NCI-H446 (cell line): ENCODE measurements at regions not wholly inside any gene's neighbourhood (a gene's known extent, or its start where the extent isn't known, plus 50 kb on each side); places are given as distances from the start of the nearest gene placed in this dataset.

Experiments used
- DNase-seq, 2 experiments: peaks; one replicate each; lab custom pipeline; 2025; lab: John Stamatoyannopoulos, UW

DNA sequence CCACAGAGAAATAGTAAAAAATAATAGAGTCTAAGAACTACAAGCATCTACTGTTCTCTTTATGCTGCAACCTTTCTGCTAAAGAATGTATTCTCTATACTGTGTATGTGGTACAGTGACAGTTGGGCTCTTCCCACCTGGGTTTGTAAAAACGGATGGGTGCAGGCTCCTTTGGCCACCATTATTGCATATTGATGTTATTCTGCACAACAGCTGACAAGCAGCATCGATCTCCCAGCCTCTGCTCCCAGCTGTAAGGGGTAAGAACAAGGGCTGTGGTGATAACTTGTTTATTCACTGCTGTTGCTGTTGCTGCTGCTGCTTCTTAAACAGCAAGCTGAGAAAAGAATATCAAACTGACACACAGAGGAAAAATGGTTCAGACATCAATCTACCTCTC lies 56.1 kb downstream of the KCNRG start:
- DNase-seq: no peak

DNA sequence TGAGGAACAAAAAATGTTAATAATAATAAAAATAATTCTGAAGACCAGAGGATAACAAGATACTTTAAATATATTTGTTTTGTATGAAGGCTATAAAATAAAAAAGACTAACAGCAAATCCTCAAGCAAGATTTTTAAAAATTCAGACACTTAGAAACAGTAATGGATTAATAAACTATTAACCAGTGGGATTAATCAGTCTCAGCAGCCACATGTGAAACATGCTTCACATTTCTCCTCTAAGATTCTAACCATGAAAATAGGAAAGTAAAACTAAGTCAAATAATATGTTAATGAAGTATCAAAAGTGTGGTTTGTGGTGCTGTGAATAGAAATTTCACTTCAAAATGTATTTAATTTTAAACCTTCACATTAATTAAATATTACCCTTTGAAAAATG lies 57.4 kb downstream of the KCNRG start:
- no peak for DNase-seq

DNA sequence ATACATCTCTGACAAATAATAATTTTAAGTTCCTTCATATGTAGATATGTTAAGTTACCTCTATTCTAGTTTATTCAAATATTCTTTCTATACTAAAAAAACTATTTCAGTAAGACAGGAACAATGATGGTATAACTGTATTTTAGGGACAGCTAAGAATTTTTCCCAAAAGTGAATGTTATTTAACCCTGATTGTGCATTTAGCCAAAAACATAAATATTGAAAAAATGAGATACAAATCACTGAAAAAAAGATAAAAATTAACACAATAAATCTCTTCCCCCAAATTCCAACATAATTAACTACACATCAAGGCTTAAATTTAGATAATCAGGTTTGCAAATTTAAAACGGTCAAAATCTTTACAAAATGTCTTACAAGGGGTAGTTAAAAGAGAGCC lies 58.1 kb downstream of the KCNRG start:
- no peak for DNase-seq

DNA sequence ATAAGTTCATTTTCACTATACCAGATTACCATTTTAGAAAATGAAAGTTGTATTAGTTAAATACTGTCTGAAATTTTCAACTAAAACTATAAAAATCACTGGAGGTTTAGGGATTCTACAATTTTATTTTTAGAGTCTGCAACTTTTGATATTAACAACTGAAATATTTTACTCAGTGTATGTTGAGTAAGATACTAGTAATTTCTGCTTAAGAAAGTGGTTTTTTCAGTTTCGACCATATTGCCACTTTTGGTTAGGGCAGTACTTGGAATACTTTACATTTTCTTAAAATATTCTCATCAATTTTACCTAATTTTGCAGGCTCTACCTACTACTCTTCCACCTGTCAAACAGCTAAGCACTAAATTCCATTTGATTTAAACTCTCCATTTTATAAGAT lies 59.6 kb downstream of the KCNRG start:
- DNase-seq: no peak

DNA sequence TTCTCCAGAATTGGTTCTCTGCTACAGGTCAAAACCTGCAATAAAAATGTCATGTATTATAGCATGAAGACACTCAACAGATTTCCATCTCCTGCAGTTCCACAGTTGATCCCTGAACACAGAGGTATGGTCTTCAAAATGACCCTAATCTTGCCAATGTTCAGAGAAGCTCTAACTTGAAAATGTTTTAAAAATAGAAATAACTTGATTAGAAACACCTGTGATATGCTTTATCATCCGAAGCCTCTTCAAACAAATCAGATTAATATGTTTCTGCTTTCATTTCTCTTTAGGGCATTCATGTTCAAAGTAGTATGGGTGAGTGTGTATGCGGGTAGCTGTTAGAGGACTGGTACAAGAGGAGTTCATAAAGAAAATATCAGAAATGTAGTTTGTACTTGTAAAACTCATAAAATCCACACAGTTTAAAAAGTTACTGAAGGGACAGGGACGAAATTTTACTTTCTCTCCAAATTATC lies 60.4 kb downstream of the KCNRG start:
- no peak for DNase-seq

DNA sequence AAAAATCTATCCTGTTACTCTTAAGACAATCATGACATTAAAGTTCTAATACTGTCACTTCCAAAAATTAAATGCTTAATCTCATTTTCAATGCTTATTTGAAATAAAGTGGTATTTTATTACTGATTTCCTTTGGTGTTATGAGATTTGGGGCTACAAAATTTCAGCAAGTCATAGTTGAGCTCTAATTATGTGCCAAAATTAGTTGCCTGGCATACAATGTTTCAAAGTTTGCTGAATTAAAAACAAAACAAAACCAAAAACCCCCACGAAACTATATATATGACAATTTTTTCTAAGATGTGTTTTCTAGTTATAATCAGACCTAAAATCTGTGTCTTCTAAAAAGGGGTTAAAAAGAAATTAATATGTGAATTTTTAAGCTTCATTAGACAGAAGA lies 62.2 kb downstream of the KCNRG start:
- no peak for DNase-seq

DNA sequence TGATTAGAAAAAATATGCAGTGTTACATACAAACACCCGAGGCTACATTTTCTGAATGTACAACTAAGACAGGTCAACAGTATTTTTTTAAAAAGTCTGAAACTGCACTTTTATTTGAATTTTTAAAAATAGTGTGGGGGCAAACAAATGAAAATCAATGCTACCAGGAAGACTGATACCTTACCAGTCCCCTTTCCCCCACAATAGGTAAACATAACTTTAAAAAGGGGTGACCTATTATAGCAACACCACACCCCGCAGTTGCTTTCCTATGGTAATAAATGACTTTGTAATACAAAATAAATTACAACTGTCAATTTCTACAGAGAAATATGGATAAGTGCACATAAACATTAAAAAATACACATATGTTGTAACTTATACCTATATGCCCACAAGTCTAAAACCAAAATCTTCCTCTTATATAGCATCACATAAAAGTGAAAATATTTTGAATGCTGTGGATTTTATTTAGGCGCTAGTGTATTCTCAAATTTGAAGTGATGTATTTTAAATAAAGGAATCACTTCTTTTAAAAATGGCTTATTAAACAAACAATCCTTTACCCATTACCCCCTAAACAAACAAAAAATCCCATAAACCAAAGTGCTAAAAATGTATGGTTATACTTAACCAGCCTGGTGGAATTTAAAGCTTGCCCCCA lies 63.1 kb downstream of the KCNRG start:
- no peak for DNase-seq

DNA sequence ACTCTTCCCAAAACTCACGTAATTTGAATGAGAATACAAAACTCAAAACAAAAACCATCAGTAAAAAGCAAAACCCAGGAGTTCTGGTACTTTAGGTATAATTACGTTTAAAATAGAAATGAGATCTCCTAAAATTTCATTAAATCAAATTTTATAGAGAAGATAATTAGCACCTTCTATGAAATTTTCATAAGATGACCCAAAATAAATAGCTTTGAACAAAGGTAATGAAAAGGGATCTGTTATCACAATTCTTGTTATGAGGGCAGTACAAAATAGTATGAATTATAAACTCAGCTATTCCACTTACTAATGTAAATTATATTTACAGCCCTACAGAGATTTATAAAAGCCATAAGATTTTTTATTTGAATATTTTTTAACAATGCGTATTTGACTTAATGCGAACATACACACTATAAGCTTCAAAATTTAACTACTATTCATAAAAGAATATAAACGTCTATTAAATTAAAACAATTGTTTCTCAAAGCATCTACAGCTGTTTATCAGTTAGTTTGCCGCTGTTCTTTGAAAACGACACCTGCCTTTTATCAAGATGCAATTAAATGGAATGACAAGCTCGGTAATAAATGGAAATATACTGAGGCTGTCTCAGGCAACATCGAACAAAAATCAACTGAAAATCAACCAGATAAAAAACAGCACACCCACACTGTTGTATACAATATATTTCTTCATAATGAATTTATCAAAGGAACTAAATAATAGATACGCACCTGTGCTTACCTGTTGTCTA lies 63.8 kb downstream of the KCNRG start:
- no peak for DNase-seq

DNA sequence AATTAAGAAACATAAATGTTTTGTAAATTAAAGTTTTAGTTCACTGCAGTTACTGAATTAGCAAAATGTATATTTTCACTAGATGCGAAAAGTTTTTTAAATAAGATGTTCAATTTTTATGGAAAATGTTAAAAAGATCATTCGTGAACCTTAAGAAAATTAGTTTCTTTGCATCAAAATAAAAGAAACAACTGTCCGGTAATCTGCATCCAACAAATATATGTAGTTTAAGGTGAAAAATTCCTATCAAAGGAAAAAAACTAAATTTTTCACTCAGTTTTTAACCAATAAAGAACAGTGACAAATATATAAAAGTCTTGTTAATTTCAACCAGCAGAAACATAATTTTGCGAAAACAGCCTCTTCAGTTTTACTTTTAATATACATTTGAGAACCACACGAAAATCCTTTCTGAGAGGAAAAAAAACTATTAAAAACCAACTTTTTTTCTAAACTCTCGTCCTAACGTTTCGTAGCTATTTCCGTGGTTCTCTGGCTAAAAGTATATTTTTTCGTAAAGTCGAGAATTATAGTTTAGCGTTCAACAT lies 64.5 kb downstream of the KCNRG start:
- DNase-seq: no peak

DNA sequence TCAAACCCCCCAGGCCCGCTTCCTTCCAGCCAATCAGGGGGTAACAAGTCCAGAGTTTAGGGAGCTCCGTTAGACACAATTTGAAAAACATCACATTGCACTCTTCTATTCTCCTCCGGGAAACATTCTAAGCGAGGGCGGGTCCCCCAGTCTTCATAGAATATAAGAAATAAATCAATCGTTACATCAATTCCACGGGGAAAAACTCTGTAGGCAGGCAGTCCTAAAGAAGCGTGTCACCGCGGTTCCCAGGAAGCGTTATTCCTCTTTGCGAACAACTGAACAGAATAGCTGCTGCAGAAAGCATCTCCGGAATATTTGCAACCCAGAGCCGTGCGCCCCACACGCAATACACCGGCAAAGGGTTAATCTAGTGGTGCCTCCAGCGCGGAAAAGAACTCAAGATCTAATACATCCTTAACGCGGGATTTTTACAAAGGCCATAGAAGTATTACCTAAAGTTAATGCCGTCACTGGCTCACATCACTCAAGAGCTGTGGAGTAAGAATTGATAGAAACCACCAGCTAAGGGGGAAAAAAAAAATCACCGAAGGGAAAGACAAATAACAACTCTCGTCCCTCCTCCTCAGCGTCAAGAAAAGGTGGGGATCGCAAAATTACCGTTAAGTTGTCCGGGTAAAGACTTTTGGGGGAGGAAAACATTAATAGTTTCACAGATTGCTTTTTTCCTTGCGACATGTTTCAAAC lies 65.1 kb downstream of the KCNRG start:
- peak; percentile 23 to 27 for DNase-seq

DNA sequence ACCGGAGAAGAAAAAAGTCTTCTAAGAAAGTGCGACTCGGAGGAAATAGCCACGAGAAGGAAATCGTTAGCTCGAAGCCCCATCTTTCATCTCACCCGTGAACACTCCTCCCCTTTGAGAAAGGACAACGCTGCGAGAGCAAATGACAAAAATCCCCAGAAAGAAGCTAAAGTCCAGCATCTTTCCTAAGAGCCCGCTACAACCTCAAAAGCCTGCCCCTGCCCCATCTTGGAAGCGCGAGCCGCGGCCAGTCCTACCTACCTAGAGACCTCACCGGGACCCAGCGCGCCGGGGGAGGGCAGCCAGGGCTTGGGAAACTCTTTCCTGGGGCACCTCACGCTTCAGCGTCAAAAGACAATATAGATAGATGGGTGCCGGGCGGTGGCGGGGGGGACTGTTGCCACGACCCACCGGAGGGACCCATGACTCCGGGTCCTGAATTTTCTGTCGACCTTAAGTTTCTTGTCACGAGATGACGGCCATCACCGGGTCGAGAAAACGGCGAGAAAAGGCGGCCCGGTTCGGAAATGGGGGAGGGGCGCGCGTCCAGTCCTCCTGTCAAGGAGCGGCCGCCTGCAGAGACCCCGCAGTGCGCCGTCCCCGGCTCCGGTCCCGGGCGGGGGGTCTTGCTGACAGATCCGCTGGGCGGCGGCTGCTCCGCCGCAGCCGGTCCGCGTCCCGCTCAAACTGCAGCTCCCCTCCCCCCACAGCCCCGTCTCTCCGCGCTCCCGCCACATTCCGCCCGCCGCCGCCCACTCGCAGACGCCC lies 65.9 kb downstream of the KCNRG start:
- peak in 1 of 2 experiments; percentile 45 for DNase-seq

DNA sequence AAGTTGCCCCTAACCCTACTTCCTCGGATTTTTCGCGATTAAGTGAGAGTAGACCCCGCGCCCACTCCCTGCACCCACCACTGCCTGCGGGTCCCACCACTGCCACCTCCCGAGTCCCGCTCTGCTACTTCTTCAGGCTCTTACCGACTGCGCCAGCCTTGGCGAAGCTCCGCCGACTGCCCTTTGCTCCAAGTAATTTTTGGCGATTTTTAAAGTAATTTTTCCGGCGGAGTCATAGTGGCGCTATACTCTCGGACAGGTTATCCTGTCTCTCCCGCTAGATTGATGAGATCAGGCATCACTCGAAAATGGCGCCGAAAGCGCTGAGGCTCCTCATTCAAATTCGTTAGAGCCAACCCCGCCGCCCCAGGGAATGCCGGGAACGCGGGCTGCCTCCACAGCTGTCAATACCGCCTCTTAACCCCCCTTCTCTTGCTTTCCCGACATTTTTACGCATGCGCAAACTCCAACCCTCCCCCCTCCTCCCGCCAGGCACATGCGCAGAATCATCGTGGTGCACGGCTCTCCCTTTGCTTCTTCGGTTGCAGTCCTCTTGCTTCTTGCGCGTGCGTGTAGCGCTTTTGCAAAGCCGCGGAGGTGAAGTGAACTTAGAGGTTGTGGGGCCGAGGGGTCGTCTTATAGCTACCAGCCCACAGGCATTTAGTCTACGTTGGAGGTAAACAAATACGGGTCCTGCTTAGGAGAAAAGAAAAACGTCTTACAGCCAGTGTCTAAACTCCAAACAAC lies 66.6 kb downstream of the KCNRG start:
- DNase-seq: peak; percentile 90 to 96

DNA sequence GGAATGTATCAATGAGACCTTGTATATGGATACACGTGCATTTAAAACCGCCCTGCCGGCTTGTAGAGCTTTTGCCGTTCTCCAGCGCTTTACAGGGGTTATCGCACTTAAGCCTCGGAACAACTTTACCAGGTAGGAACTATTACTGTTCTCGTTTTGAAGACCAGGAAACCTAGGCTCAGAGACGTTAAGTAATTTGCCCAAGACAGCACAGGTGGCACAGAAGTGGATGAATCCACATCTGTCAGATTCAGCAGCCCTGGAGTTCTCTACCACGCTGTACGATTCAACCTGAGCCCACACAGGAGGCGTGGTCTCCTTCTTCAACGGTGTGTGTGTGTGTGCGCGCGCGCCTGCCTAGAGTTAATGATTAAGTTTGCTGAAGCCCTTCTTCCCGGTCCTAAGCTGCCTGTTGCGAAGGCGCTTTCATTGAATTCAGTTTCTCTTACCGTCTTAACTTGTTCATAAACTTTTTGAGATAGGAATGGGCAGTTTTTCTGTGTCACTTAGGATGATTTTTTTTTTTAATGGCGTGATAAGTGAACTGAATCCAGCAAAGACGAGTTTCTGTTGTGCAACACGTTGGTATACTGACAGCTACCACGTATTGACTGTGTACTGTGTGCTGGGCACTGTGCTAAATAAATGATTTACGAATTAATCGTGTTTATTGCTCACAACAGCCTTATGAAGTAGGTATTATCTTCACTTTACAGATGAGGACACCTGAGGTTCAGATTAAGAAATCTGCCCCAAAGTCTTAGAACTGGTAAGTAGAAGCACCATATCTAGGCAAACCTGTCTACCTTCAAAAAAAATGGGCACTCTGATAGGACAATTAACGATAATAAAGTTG lies 67.4 kb downstream of the KCNRG start:
- DNase-seq: peak; percentile 24 to 62

DNA sequence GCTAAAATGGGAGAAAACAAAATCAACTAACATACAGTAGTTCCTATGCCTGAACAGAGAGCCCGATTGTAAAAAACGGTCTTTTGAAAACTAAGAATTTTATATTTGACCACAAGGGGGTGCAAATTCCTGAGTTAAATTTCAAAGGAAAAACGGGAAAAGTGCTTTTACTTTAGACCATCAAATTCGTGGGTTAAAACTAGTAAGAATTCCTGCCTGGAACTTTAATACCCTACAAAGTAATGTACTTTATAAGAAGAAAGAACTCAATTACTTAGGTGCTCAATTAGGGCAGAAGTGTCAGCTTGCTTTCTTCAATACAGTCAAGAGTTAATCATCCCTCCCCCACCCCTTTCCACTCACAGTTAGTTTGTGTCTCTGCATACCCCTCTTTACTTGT lies 69.8 kb downstream of the KCNRG start:
- peak; percentile 26 to 60 for DNase-seq

DNA sequence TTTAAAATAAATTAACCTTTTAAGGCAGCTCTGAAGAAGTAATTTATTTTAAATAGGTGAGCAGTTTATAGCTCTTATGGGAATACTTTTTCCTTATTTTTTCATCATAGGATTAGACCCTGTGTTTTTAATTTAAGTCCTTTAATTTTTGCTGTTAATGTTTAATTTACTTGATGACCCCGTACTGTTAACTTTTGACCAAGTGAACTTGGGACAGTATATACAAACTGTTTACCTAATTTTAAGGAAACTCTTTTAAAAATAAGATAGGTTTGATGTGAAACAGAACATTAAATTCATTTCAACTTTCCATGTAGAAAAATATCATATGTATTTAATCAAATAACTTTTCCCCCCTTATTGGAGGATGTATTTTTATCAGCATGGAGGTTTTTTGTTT lies 74.4 kb downstream of the KCNRG start:
- no peak for DNase-seq

DNA sequence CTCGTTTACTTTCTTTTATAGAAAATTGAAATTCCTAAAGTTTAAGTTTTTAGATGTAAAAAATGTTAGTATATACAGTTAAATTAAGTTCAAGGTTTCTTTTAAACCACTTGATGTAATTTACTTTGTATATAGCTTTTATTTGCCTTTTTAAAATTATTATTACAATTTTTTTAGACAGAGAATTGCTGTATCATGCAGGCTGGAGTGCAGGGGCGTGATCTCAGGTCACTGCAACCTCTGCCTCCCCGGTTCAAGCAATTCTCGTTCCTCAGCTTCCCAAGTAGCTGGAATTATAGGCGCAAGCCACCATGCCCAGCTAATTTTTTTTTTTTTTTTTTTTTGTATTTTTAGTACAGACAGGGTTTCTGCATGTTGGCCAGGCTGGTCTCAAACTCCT lies 75.0 kb downstream of the KCNRG start:
- DNase-seq: no peak

DNA sequence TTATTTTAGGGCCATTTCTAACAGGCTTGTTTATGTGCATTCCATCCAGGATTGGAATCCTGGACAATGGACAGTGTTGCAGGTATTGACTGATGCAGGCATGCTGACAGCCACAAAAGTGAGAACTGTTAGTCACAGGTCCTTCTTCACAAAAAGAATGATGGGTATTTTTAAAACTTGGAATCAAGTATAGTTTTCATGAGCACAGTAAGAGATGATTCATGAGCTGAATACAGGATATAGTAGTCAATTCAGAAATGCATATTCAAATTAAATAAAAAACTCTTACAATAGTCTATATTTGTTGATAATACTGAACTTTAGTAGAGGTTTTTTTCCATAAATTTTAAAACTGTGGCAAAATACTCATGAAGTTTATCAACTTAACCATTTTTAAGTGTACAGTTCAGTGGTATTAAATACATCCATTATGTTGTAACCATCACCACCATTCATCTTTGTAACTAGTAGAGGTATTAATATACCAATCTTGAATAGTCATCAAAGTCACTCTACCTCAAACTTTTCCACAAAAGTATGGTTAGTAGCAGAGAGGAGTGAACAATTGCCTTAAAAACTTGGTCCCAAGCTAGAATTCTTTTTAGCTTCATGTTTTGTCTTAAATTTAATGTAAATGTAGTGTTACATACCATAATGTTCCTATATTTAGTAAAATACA lies 79.5 kb downstream of the KCNRG start:
- no peak for DNase-seq

DNA sequence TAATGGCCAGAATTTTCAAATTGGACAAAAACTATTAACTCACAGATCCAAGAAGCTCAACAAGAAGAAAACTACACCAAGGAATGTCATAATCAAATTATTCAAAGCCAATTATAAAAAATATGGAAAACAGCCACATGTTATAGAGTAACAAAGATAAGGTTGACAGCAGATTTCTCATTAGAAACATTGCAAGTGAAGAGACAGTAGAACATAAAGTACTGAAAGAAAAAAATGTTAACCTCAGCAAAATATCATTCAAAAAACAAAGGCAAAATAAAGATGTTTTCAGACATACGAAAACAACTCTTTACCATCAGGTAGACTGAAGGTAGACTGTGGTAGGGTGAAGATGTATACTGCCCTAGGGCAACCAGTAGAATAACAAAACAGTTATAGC lies 83.4 kb downstream of the KCNRG start:
- DNase-seq: no peak

DNA sequence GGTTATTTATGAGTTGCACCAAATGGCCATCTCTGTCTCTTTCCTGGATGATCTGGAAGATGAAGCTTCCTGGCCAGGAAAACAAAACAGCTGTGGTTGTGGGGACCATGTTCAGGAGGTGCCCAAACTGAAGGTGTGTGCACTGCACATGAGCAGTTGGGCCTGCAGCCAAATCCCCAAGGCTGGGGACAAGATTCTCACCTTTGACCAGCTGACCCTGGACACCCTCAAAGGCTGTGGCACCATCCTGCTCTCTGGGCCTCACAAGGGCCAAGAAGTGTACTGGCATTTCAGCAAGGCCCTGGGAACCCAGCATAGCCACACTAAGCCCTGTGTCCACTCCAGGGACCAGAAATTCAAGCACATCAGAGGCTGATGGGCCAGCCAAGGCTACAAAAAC lies 84.2 kb downstream of the KCNRG start:
- DNase-seq: no peak

DNA sequence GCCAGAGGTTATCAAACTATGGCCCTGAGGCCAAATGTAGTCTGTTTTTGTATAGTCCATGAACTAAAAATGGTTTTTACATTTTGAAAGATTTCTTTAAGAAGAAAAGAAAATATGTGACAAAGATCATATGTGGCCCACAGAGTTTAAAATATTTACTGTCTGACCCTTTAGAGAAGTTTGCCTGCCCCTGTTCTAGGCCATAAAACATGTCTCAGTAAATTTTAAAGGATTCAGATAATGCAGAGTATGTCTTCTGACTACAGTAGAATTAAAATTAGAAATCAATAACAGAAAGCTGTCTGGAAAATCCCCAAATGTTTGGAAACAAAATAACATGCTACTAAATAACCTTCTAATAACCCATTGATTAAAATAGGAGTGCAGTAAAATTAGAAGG lies 86.3 kb downstream of the KCNRG start:
- no peak for DNase-seq
